DND-41 (cell line): ENCODE measurements at regions not wholly inside any gene's neighbourhood (a gene's known extent, or its start where the extent isn't known, plus 50 kb on each side); places are given as distances from the start of the nearest gene placed in this dataset.

Experiments used
- ATAC-seq: fragments of 200-7000 bp; cut with Tn5 transposase; 3 replicates; pipeline ENCODE4 v1.9.1; 2021; ENCODE audit warnings: low read depth; ENCODE audit not compliant: insufficient read depth
- DNase-seq: peaks from one replicate; pipeline ENCODE4 v3.0.0-alpha.2; 2020
- H2AFZ ChIP-seq: 2 replicates; pipeline ENCODE4 v1.6.0; 2012; ENCODE audit warnings: low read depth, low read length
- H3K27ac ChIP-seq: 2 replicates; pipeline ENCODE4 v1.5.1; 2012; ENCODE audit warnings: low read length, inconsistent platforms
- H3K27me3 ChIP-seq: fragments of 200-600 bp; sonication (generic); 2 replicates; pipeline ENCODE4 v1.6.0; 2012; ENCODE audit warnings: low read length, mild to moderate bottlenecking, inconsistent platforms; ENCODE audit not compliant: insufficient read depth, poor library complexity
- H3K36me3 ChIP-seq: 2 replicates; pipeline ENCODE4 v1.5.1; 2012; ENCODE audit warnings: low read length, inconsistent platforms; ENCODE audit not compliant: insufficient read depth
- H3K4me1 ChIP-seq: 2 replicates; pipeline ENCODE4 v1.5.1; 2012; ENCODE audit warnings: mild to moderate bottlenecking, low read length; ENCODE audit not compliant: insufficient read depth
- H3K4me2 ChIP-seq: 2 replicates; pipeline ENCODE4 v1.6.0; 2012; ENCODE audit warnings: mild to moderate bottlenecking, moderate library complexity, low read length, inconsistent platforms; ENCODE audit not compliant: insufficient read depth
- H3K4me3 ChIP-seq, 2 experiments: fragments of 200-600 bp in 1 of 2; shearing (Covaris generic) in 1 of 2; 2 replicates each; pipeline ENCODE4 v1.5.1; 2012 to 2016; ENCODE audit warnings: inconsistent platforms in 2 of 2, low read length in 2 of 2, mild to moderate bottlenecking in 2 of 2, low read depth in 1 of 2, moderate library complexity in 1 of 2
- H3K79me2 ChIP-seq: 2 replicates; pipeline ENCODE4 v1.6.0; 2012; ENCODE audit warnings: low read length, inconsistent platforms; ENCODE audit not compliant: insufficient read depth
- H3K9ac ChIP-seq: 2 replicates; pipeline ENCODE4 v1.6.0; 2012; ENCODE audit warnings: low read depth, mild to moderate bottlenecking, inconsistent platforms, low read length, moderate library complexity
- H3K9me3 ChIP-seq: 2 replicates; pipeline ENCODE4 v1.5.1; 2012; ENCODE audit warnings: low read length, moderate library complexity, mild to moderate bottlenecking, inconsistent platforms; ENCODE audit not compliant: insufficient read depth, severe bottlenecking
- H4K20me1 ChIP-seq: 2 replicates; pipeline ENCODE4 v1.6.0; 2012; ENCODE audit warnings: low read length; ENCODE audit not compliant: insufficient read depth
- EZH2 ChIP-seq: IDR thresholded peaks from 3 replicates; pipeline ENCODE4 v1.6.1; 2012; ENCODE audit warnings: borderline replicate concordance, low read depth, mild to moderate bottlenecking, moderate library complexity, low read length, inconsistent platforms; ENCODE audit not compliant: severe bottlenecking
- TF ChIP-seq, protein P1 (sequence below): IDR thresholded peaks from 2 replicates; pipeline ENCODE4 v1.5.1; 2012; ENCODE audit warnings: borderline replicate concordance, low read length, moderate library complexity, mild to moderate bottlenecking; ENCODE audit not compliant: poor library complexity, severe bottlenecking; ENCODE audit errors: extremely low read depth

DNA sequence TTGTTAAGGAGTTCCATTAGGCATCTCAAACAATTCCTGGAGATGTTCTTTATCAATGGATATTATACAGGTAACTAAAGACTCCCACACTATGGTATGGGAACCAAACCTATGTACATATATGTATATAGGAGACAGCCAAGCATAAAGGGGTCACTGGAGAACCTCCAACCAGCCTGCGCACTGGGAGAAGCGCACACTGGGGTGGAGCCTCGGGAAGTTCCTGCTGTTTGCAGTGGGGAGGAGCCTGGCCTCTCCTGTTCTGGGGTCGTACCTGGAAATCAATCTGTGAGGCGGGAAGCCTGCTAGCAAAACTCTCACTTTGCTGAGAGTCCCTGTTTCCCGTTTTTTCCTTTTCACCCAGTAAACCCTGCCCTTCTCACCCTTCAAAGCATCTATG, 83.1 kb upstream of the CREB1 start:
- TF ChIP-seq EZH2, result no peak
- TF ChIP-seq, protein P1, sequence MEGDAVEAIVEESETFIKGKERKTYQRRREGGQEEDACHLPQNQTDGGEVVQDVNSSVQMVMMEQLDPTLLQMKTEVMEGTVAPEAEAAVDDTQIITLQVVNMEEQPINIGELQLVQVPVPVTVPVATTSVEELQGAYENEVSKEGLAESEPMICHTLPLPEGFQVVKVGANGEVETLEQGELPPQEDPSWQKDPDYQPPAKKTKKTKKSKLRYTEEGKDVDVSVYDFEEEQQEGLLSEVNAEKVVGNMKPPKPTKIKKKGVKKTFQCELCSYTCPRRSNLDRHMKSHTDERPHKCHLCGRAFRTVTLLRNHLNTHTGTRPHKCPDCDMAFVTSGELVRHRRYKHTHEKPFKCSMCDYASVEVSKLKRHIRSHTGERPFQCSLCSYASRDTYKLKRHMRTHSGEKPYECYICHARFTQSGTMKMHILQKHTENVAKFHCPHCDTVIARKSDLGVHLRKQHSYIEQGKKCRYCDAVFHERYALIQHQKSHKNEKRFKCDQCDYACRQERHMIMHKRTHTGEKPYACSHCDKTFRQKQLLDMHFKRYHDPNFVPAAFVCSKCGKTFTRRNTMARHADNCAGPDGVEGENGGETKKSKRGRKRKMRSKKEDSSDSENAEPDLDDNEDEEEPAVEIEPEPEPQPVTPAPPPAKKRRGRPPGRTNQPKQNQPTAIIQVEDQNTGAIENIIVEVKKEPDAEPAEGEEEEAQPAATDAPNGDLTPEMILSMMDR, result no peak
- Histone ChIP-seq H3K4me1 (no peaks in the 10 kb centered on the region), H3K27ac (no peak overlapping the region), H3K9ac (no peak overlapping the region), H4K20me1 (no peaks in the 10 kb centered on the region), H3K36me3 (no peaks in the 10 kb centered on the region), H3K79me2 (no peaks in the 10 kb centered on the region), H3K27me3 (peaks cover 18% of the 10 kb centered on the region), H3K4me3 (no peak overlapping the region), H3K4me2 (no peak overlapping the region), H2AFZ (no peak overlapping the region), H3K9me3 (no peaks in the 10 kb centered on the region)
- no peak for DNase-seq
- ATAC-seq, result no peak

DNA sequence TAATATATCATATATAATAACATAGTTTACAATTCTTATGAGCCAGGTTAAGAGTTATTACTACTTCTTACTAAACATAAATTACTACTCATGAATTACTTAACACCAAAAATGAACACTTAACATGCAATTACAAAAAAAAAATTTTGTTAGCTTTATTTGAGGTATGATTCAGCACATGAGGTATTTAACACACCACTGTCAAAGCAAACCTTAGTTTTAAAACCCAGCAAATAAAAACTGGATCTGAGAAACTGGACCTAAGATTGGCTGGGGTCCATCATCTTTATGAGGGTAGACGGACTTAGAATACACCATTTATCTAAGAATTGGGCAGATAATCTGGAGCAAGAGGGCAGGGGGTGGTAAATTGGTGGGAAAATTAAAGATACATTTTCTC, 81.8 kb upstream of the CREB1 start:
- no peaks in the 10 kb centered on the region for H4K20me1 ChIP-seq
- H3K27ac ChIP-seq, result no peak overlapping the region
- TF ChIP-seq, protein P1, result no peak
- TF ChIP-seq EZH2, result no peak
- peaks cover 18% of the 10 kb centered on the region for H3K27me3 ChIP-seq
- H3K9me3 ChIP-seq, result no peaks in the 10 kb centered on the region
- DNase-seq (no peak), ATAC-seq (no peak)
- H3K36me3 ChIP-seq, result no peaks in the 10 kb centered on the region
- H3K4me1 ChIP-seq, result no peaks in the 10 kb centered on the region
- H3K79me2 ChIP-seq, result no peaks in the 10 kb centered on the region
- H3K9ac ChIP-seq, result no peak overlapping the region
- H3K4me3 ChIP-seq, result no peak overlapping the region
- no peak overlapping the region for H3K4me2 ChIP-seq
- no peak overlapping the region for H2AFZ ChIP-seq

DNA sequence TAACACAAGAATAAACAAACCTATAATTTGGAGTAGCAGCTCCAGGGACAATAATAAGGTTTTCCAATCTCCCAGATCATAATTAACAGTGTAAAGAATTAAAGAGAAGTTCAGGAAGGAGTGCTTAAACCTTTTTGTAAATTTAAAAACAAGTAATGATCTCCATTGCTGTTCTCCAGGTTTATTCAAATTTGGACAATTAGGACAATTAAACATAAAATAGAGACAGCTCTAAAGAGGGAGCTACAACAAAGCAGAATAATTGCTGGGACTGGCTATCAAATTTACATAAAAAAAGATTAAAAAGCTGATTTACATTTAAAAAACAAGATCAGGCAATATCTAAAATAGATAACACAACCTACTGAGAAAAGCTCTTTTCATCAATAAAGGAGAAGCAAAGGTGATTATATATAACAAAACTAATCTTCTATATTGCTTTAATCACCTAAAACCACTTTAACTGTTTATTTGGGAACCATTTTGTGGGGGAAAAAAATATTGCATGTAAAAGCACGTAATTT, 80.1 kb upstream of the CREB1 start:
- Histone ChIP-seq H4K20me1 (no peaks in the 10 kb centered on the region), H2AFZ (no peak overlapping the region), H3K9me3 (no peaks in the 10 kb centered on the region), H3K9ac (no peak overlapping the region), H3K4me1 (no peaks in the 10 kb centered on the region), H3K27me3 (peaks cover 18% of the 10 kb centered on the region), H3K4me3 (no peak overlapping the region), H3K27ac (no peak overlapping the region), H3K4me2 (no peak overlapping the region), H3K79me2 (no peaks in the 10 kb centered on the region), H3K36me3 (no peaks in the 10 kb centered on the region)
- ATAC-seq (no peak), DNase-seq (no peak)
- TF ChIP-seq, protein P1, result no peak
- no peak for TF ChIP-seq EZH2

DNA sequence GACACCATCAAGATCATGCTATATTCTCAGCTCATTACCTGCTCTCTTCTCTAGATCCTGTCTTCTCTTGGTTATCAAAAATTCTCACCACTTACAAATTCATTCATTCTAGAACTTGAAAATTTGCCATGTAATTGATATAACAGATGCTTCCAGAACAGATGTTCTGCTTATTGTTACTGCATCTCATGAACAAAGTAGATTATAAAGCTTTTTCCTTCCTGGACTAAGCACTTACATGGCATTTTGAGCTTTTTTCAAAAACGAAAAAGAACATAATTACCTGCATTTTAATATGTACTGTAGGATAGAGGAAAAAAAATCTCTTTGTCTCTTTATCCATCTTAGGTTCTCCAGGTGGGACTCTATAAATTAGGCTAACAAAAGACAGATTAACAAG, 79.6 kb upstream of the CREB1 start:
- Histone ChIP-seq H3K4me1 (no peaks in the 10 kb centered on the region), H3K79me2 (no peaks in the 10 kb centered on the region), H3K27me3 (peaks cover 18% of the 10 kb centered on the region), H3K36me3 (no peaks in the 10 kb centered on the region), H4K20me1 (no peaks in the 10 kb centered on the region), H3K4me3 (no peak overlapping the region), H3K4me2 (no peak overlapping the region), H3K27ac (no peak overlapping the region), H3K9me3 (no peaks in the 10 kb centered on the region), H2AFZ (no peak overlapping the region), H3K9ac (no peak overlapping the region)
- TF ChIP-seq, protein P1, result no peak
- DNase-seq (no peak), ATAC-seq (no peak)
